ENCODE measurements at regions not wholly inside any gene's neighbourhood (a gene's known extent, or its start where the extent isn't known, plus 50 kb on each side); places are given as distances from the start of the nearest gene placed in this dataset.

GRCh38 chr2:6297238-6297637, 568.5 kb downstream of the CMPK2 start:
- Histone ChIP-seq H3K9ac (replicated peaks in 1 of 4; ENCODE audit: extremely low read depth in 1 of 4, low read depth in 3 of 4, low read length in 3 of 4) (no peak overlapping the region), H3K79me1 (ENCODE audit: low read depth, low read length) (no peaks in the 10 kb centered on the region), H3K23ac (ENCODE audit: insufficient read length) (no peak overlapping the region), H2AK5ac (ENCODE audit: low read depth, low read length) (no peak overlapping the region), H2BK15ac (ENCODE audit: low read length) (no peak overlapping the region), H3K27me3 (replicated peaks in 1 of 4; ENCODE audit: control insufficient read depth in 3 of 4, extremely low read depth in 1 of 4, insufficient read depth in 3 of 4, low read length in 3 of 4) (no peaks in the 10 kb centered on the region), H3K18ac (ENCODE audit: extremely low read depth, low read length) (no peak overlapping the region), H3K9me3 (ENCODE audit: insufficient read depth in 2 of 2, low read depth in 1 of 2, low read length in 1 of 2) (0 out of 4 replicates have a peak, but pooled peaks cover 0 to 4% of the 10 kb centered on the region in 2 experiments), H2BK20ac (ENCODE audit: low read length) (no peak overlapping the region), H2BK5ac (ENCODE audit: low read depth, low read length) (no peak overlapping the region), H3K4me1 (replicated peaks in 1 of 4; ENCODE audit: control insufficient read depth in 3 of 4, insufficient read depth in 4 of 4, low read length in 3 of 4) (no peaks in the 10 kb centered on the region), H3K14ac (ENCODE audit: insufficient read length) (no peak overlapping the region), H4K91ac (replicated peaks; ENCODE audit: insufficient read length, low read length) (no peak overlapping the region), H3K27ac (ENCODE audit: low read depth, low read length) (no peak overlapping the region), H4K8ac (ENCODE audit: extremely low read depth, insufficient read depth, low read length) (no peak overlapping the region), H2AFZ (ENCODE audit: low read length) (no peak overlapping the region), H3K4me3 (ENCODE audit: extremely low read depth in 1 of 4, insufficient read depth in 2 of 4, low read depth in 3 of 4, low read length in 4 of 4) (no peak overlapping the region), H3K79me2 (ENCODE audit: control insufficient read depth in 1 of 2, insufficient read depth in 2 of 2, low read length in 2 of 2) (no peaks in the 10 kb centered on the region), H3K36me3 (ENCODE audit: control insufficient read depth in 2 of 4, insufficient read depth in 4 of 4, low read length in 3 of 4) (no peaks in the 10 kb centered on the region), H3K56ac (replicated peaks; ENCODE audit: insufficient read length, low read depth, low read length) (no peak overlapping the region), H3K4ac (replicated peaks; ENCODE audit: insufficient read length, low read depth, low read length) (no peak overlapping the region), H3K23me2 (ENCODE audit: low read depth, low read length) (no peaks in the 10 kb centered on the region), H2BK120ac (replicated peaks; ENCODE audit: low read depth, low read length) (no peak overlapping the region), H2BK12ac (ENCODE audit: low read depth, low read length) (no peak overlapping the region), H4K5ac (ENCODE audit: insufficient read length, low read depth, low read length) (no peak overlapping the region), H3K4me2 (ENCODE audit: insufficient read depth in 1 of 2, low read depth in 2 of 2, low read length in 2 of 2) (no peak overlapping the region), H4K20me1 (replicated peaks in 1 of 2; ENCODE audit: control insufficient read depth in 1 of 2, insufficient read depth in 2 of 2, low read length in 2 of 2) (no peaks in the 10 kb centered on the region)
- no peak for FAIRE-seq
- DNase-seq (ENCODE audit: low read depth in 1 of 2, low spot score in 2 of 2) = no peak
- WGBS, 2 experiments (ENCODE audit: extremely low coverage in 1 of 2, insufficient coverage in 1 of 2, insufficient read length in 1 of 2, insufficient replicate concordance in 2 of 2, low coverage in 1 of 2, low lambda C conversion rate in 2 of 2, missing lambda C conversion rate in 1 of 2) = 95% methylated on average over 4 of the region's 4 CpGs; no CpG with 5 or more reads in 1 of the 2 experiments
- TF ChIP-seq EZH2 (IDR thresholded peaks at IDR 0.05; ENCODE audit: low read depth, low read length, severe bottlenecking) (no peak), SRF (IDR thresholded peaks at IDR 0.05; ENCODE audit: low read depth, low read length) (no peak), SAP30 (IDR thresholded peaks at IDR 0.05; ENCODE audit: insufficient read depth, insufficient replicate concordance, low read length) (no peak), JUND (IDR thresholded peaks at IDR 0.05; ENCODE audit: low read length) (no peak), ATF3 (IDR thresholded peaks at IDR 0.05; ENCODE audit: insufficient read depth, low read depth, low read length) (no peak)
- POLR2A ChIA-PET (ENCODE audit: partially characterized antibody) = no interaction called here
- CTCF ChIA-PET (ENCODE audit: partially characterized antibody) = interaction anchor here (0.7 kb wide), 1 partner anchor 56 kb away, joined by 3 read pairs; no protein-coding TSS in a partner anchor

Data from H1 (cell line).